ENCODE measurements at regions not wholly inside any gene's neighbourhood (a gene's known extent, or its start where the extent isn't known, plus 50 kb on each side); places are given as distances from the start of the nearest gene placed in this dataset.

DNA sequence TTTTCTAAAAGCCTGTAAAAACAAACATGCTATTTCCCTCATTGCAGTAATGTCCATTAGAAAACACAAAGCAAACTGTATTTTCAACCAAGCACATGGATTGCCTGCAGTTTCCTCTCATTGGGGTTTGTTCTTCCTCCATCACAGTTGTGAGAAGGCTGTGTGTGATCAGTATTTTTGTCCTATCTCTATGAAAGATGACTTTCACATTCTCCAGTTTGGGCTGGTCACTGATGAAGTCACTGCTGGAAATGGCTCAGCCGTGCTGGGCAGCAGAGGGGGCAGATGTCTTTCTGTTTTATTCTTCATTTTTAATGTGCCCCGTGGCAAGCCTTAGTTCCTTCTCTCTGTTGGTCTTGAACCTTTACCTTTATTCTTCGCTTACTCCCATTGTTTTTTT is 288.9 kb upstream of the MPDZ start:
- in situ Hi-C loops (cut with HindIII; ENCODE audit: low sequenced_read_pairs): no loop called here
- H3K4me3 ChIP-seq (ENCODE audit: low read depth, low read length): peak overlapping the region; percentile 27
- no peak for TF ChIP-seq CTCF (IDR thresholded peaks at IDR 0.05; ENCODE audit: low read depth, low read length, missing control alignments)
- DNase-seq (ENCODE audit: low read depth): no peak

DNA sequence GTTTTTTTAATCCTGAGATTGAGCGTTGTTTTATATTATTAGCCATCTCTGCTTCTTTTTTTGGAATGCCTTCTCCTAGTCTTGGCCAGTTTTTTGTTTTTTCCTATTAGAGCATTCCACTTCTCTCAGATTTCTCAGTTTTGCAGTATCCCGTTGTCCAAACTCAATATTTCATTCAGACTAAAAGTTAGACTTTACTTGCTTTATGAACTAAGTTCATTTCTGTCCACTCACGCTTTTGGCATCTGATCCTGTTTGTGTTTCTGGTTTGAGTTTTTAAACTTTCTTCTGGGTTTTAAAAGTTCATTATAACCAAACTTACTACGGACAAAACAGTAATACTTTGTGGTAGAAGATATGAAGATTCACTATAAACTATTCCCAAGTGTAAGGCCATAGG is 288.3 kb upstream of the MPDZ start:
- in situ Hi-C loops (cut with HindIII; ENCODE audit: low sequenced_read_pairs): no loop called here
- no peak for DNase-seq (ENCODE audit: low read depth)
- TF ChIP-seq CTCF (IDR thresholded peaks at IDR 0.05; ENCODE audit: low read depth, low read length, missing control alignments): no peak
- H3K4me3 ChIP-seq (ENCODE audit: low read depth, low read length): no peak overlapping the region

DNA sequence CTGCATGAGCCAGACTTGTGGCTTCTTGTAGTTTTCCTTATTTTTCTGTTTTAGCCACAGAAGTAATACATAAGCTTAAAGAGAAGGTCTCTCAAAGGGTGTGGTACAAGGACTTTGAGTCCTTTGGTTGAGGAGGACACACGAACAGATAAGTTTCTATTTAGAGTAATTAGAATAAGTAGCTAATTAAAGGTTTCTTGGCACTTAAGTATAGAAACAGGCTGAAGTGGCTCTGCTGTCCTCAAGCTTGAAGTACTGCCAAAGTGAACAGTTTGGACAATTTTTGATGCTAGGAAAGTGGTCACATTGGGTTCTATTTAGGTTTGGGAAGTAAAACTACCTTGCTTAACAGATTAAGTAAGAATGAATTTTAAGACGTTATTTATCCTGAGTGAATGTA is 278.3 kb upstream of the MPDZ start:
- no peak overlapping the region for H3K4me3 ChIP-seq (ENCODE audit: low read depth, low read length)
- DNase-seq (ENCODE audit: low read depth): no peak
- in situ Hi-C loops (cut with HindIII; ENCODE audit: low sequenced_read_pairs): no loop called here
- TF ChIP-seq CTCF (IDR thresholded peaks at IDR 0.05; ENCODE audit: low read depth, low read length, missing control alignments): no peak

DNA sequence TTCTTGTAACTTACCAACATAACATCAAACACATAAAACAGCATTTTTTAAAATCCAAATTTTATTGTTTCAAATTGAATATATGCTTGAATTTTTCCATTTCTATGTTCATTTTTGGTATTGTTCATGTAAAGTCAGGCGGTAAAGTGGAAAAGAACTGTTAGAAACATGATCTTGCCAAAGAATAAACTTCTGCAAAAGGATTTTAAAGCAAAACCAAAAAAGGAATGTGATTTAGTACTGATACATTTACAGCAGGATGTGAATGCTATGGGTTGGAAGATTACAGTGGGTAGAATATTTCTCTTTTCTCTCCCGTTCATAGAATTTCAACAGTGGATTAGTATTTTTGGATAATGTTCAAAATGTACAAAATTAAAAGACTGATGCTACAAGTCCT is 277.2 kb upstream of the MPDZ start:
- TF ChIP-seq CTCF (IDR thresholded peaks at IDR 0.05; ENCODE audit: low read depth, low read length, missing control alignments): no peak
- no peak for DNase-seq (ENCODE audit: low read depth)
- in situ Hi-C loops (cut with HindIII; ENCODE audit: low sequenced_read_pairs): no loop called here
- no peak overlapping the region for H3K4me3 ChIP-seq (ENCODE audit: low read depth, low read length)

DNA sequence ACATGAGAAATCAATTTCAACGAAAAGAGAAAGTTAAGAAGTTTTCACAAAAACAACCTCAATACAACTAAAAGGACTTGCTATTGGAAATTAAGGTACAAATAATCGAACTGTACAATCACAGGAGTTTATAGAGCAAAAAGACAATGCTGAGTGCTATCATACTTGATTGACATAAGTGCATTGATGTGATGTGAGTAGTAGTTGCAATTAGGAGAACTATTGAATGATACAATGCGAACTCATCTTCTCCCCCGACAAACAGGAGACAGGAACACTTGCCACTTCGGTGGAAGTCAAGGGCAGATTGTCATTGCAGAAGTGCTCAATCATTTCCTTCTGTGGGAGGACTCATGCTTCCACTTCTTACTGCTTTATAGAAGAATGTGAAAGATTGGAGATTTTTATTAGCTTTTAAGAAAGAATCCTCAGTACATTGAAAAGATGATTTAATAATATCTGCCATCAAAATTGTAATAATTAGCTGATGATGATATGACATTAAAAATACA is 276.6 kb upstream of the MPDZ start:
- no peak for DNase-seq (ENCODE audit: low read depth)
- no peak for TF ChIP-seq CTCF (IDR thresholded peaks at IDR 0.05; ENCODE audit: low read depth, low read length, missing control alignments)
- H3K4me3 ChIP-seq (ENCODE audit: low read depth, low read length): no peak overlapping the region
- in situ Hi-C loops (cut with HindIII; ENCODE audit: low sequenced_read_pairs): no loop called here

- no peak for DNase-seq (ENCODE audit: low read depth)
- in situ Hi-C loops (cut with HindIII; ENCODE audit: low sequenced_read_pairs): no loop called here
- TF ChIP-seq CTCF (IDR thresholded peaks at IDR 0.05; ENCODE audit: low read depth, low read length, missing control alignments): no peak
- H3K4me3 ChIP-seq (ENCODE audit: low read depth, low read length): no peak overlapping the region
Measured at GRCh38 chr9:13555516-13555915, 276.0 kb upstream of the MPDZ start.

- no peak overlapping the region for H3K4me3 ChIP-seq (ENCODE audit: low read depth, low read length)
- no peak for TF ChIP-seq CTCF (IDR thresholded peaks at IDR 0.05; ENCODE audit: low read depth, low read length, missing control alignments)
- no peak for DNase-seq (ENCODE audit: low read depth)
- in situ Hi-C loops (cut with HindIII; ENCODE audit: low sequenced_read_pairs): no loop called here
Measured at GRCh38 chr9:13554626-13555025, 275.1 kb upstream of the MPDZ start.
